Prostate gland (tissue), 2 donors: ENCODE measurements at regions not wholly inside any gene's neighbourhood (a gene's known extent, or its start where the extent isn't known, plus 50 kb on each side); places are given as distances from the start of the nearest gene placed in this dataset.

Experiments
- CTCF ChIP-seq, 4 experiments: fragments of 200-600 bp in 2 of 4; fragments of 450-650 bp in 2 of 4; sonication (generic) in 2 of 4; IDR thresholded peaks; 1 replicate in 3 of 4; 2 replicates in 1 of 4; pipeline ENCODE4 v1.5.1; 2016 to 2019; ENCODE audit warnings: antibody characterized with exemption in 4 of 4, mild to moderate bottlenecking in 2 of 4, moderate library complexity in 2 of 4
- POLR2A ChIP-seq: fragments of 450-650 bp; IDR thresholded peaks from one replicate; pipeline ENCODE4 v1.6.1; 2016; ENCODE audit warnings: antibody characterized with exemption, mild to moderate bottlenecking
- POLR2AphosphoS5 ChIP-seq: sonication (generic); formaldehyde crosslinking; IDR thresholded peaks from one replicate; pipeline ENCODE4 v1.6.1; 2017; ENCODE audit warnings: antibody characterized with exemption

DNA sequence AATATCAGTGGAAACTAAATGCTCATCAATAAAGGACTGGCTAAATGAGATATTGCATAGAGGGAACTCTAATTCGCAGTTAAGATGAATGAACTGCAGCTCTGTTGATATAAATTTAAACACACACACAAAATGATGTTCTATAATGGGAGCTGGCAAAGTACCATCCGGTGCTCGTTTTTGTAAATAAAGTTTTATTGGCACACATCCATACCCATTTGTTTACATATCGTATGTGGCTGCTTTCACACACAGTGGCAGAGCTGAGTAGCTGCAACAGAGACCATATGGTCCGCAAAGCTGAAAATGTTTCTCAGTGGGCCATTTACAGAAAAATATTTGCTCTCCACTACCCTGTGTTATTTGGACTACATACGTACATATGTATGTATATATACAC lies 120.7 kb downstream of the EDN3 start:
- TF ChIP-seq POLR2AphosphoS5, result no peak
- no peak for TF ChIP-seq CTCF (IDR thresholded peaks at IDR 0.05)
- no peak for TF ChIP-seq POLR2A
